ENCODE measurements at regions not wholly inside any gene's neighbourhood (a gene's known extent, or its start where the extent isn't known, plus 50 kb on each side); places are given as distances from the start of the nearest gene placed in this dataset.

DNA sequence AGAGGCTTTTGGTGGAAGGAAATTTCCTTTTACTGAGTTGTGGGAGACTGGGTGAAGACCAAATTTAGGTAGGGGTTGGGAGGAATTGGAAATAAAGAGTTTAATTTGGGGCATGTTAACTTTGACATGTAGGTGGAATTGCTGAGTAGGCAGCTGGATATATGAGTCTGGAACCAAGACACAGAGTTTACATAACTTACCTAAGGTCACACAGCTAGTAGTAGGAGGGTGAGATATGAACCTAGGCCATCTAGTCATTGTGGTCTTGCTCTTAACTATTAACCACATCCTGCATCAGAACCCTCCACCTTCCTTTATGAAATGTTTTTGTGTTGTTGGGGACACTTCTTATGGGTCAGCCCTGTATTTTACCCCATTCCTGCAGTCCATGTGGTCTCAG lies 113.1 kb downstream of the ICOS start:
- Mint-ChIP-seq H3K36me3 (no peaks in the 10 kb centered on the region), H3K4me3 (peak overlapping the region; percentile 59), H3K9me3 (no peaks in the 10 kb centered on the region), H3K27me3 (ENCODE audit: low read depth in 2 of 2) (no peaks in the 10 kb centered on the region), H3K27ac (peak overlapping the region in 1 of 2 donors; percentile 15), H3K4me1 (peaks cover 19% of the 10 kb centered on the region in 2 donors)
- no peaks in the 10 kb centered on the region for H3K9me3 ChIP-seq (ENCODE audit: control insufficient read depth, insufficient read depth, low read length)
- no peaks in the 10 kb centered on the region for H3K36me3 ChIP-seq (ENCODE audit: control insufficient read depth, insufficient read depth, low read length)
- DNase-seq = peak in 1 of 2 donors; percentile 9
- TF ChIP-seq, protein P1, sequence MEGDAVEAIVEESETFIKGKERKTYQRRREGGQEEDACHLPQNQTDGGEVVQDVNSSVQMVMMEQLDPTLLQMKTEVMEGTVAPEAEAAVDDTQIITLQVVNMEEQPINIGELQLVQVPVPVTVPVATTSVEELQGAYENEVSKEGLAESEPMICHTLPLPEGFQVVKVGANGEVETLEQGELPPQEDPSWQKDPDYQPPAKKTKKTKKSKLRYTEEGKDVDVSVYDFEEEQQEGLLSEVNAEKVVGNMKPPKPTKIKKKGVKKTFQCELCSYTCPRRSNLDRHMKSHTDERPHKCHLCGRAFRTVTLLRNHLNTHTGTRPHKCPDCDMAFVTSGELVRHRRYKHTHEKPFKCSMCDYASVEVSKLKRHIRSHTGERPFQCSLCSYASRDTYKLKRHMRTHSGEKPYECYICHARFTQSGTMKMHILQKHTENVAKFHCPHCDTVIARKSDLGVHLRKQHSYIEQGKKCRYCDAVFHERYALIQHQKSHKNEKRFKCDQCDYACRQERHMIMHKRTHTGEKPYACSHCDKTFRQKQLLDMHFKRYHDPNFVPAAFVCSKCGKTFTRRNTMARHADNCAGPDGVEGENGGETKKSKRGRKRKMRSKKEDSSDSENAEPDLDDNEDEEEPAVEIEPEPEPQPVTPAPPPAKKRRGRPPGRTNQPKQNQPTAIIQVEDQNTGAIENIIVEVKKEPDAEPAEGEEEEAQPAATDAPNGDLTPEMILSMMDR (IDR thresholded peaks at IDR 0.05) = no peak
- peaks cover 5% of the 10 kb centered on the region for H3K4me1 ChIP-seq (ENCODE audit: control insufficient read depth, insufficient read depth, low read length)
- no peak overlapping the region for H3K4me3 ChIP-seq (ENCODE audit: low read length)
- no peak overlapping the region for H3K27ac ChIP-seq (ENCODE audit: low read length)
- ATAC-seq = peak; percentile 52 to 80 (median 77)
- H3K27me3 ChIP-seq (ENCODE audit: control insufficient read depth, insufficient read depth, low read length) = no peaks in the 10 kb centered on the region
- intact Hi-C loops (cut with micrococcal nuclease) = no loop called here

DNA sequence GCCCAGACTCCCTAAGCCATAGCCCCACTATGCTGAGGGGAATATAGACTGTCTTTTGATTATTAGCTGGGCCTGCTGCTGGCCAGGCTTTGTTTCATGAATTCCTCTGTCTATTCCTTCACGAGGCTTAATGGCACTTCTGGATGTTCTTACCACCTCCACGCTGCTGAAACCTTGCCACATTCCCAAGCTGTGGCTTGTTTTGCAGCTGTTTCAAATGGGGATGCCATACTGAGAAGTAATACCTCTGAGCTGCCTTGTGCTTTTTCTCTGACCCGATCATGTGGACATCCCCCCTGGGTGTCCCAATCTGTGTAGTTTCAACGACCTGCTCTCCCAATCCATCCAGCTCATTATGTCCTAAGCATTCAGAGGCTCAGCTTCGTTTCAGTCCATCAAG lies 114.1 kb downstream of the ICOS start:
- no peaks in the 10 kb centered on the region for H3K27me3 ChIP-seq (ENCODE audit: control insufficient read depth, insufficient read depth, low read length)
- Mint-ChIP-seq H3K27me3 (ENCODE audit: low read depth in 2 of 2) (no peaks in the 10 kb centered on the region), H3K27ac (no peak overlapping the region), H3K9me3 (no peaks in the 10 kb centered on the region), H3K4me1 (peaks cover 19% of the 10 kb centered on the region in 2 donors), H3K4me3 (no peak overlapping the region), H3K36me3 (no peaks in the 10 kb centered on the region)
- H3K27ac ChIP-seq (ENCODE audit: low read length) = no peak overlapping the region
- H3K4me3 ChIP-seq (ENCODE audit: low read length) = no peak overlapping the region
- no peaks in the 10 kb centered on the region for H3K36me3 ChIP-seq (ENCODE audit: control insufficient read depth, insufficient read depth, low read length)
- no peaks in the 10 kb centered on the region for H3K9me3 ChIP-seq (ENCODE audit: control insufficient read depth, insufficient read depth, low read length)
- DNase-seq (no peak), ATAC-seq (no peak)
- 82% methylated on average over 4 of the region's 5 CpGs for WGBS (ENCODE audit: insufficient coverage)
- TF ChIP-seq, protein P1 (IDR thresholded peaks at IDR 0.05) = no peak
- H3K4me1 ChIP-seq (ENCODE audit: control insufficient read depth, insufficient read depth, low read length) = peaks cover 5% of the 10 kb centered on the region
- intact Hi-C loops (cut with micrococcal nuclease) = no loop called here

GRCh38 chr2:204051476-204051875 lies 114.9 kb downstream of the ICOS start:
- no peaks in the 10 kb centered on the region for H3K36me3 ChIP-seq (ENCODE audit: control insufficient read depth, insufficient read depth, low read length)
- H3K27ac ChIP-seq (ENCODE audit: low read length) = no peak overlapping the region
- H3K9me3 ChIP-seq (ENCODE audit: control insufficient read depth, insufficient read depth, low read length) = no peaks in the 10 kb centered on the region
- TF ChIP-seq, protein P1 (IDR thresholded peaks at IDR 0.05) = no peak
- no peak overlapping the region for H3K27ac Mint-ChIP-seq
- H3K4me3 Mint-ChIP-seq = no peak overlapping the region
- peaks cover 19% of the 10 kb centered on the region in 2 donors for H3K4me1 Mint-ChIP-seq
- DNase-seq = peak in 1 of 2 donors; percentile 57
- no peaks in the 10 kb centered on the region for H3K9me3 Mint-ChIP-seq
- no peaks in the 10 kb centered on the region for H3K27me3 ChIP-seq (ENCODE audit: control insufficient read depth, insufficient read depth, low read length)
- H3K36me3 Mint-ChIP-seq = no peaks in the 10 kb centered on the region
- no peak overlapping the region for H3K4me3 ChIP-seq (ENCODE audit: low read length)
- no peaks in the 10 kb centered on the region for H3K27me3 Mint-ChIP-seq (ENCODE audit: low read depth in 2 of 2)
- WGBS (ENCODE audit: insufficient coverage) = 94% methylated on average over 4 of the region's 4 CpGs
- H3K4me1 ChIP-seq (ENCODE audit: control insufficient read depth, insufficient read depth, low read length) = peaks cover 5% of the 10 kb centered on the region
- intact Hi-C loops (cut with micrococcal nuclease) = no loop called here
- no peak for ATAC-seq

DNA sequence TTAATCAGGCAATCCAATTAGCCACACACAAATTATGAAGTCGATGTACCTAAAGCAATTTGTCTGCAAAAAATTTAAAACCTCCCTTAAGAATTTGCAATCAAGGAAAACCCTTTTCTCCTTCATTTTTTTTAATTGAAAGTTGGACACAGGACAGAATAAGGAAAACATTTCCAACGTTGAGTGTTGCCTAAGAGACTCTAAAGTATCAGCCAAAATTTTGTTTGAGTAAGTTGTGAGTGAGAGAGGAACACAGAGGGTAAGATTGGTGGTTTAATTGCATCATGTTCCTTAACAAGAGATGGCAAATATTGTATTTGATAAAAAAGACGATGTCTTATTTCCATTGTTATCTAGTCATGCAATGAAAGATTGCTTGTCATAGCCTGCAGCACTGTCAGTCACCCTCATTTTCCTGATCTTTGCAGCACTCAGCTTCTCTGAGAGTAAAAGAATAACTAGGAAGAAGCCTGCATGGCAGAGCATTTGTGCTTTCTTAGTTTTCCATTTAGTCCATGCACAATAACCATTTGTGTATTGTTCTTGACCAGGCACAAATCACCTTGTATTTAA lies 115.5 kb downstream of the ICOS start:
- intact Hi-C loops (cut with micrococcal nuclease) = no loop called here
- Mint-ChIP-seq H3K36me3 (no peaks in the 10 kb centered on the region), H3K27me3 (ENCODE audit: low read depth in 2 of 2) (no peaks in the 10 kb centered on the region), H3K27ac (no peak overlapping the region), H3K4me3 (no peak overlapping the region), H3K4me1 (peaks cover 19% of the 10 kb centered on the region in 2 donors), H3K9me3 (no peaks in the 10 kb centered on the region)
- H3K4me3 ChIP-seq (ENCODE audit: low read length) = no peak overlapping the region
- TF ChIP-seq, protein P1 (IDR thresholded peaks at IDR 0.05) = no peak
- no peak overlapping the region for H3K27ac ChIP-seq (ENCODE audit: low read length)
- no peaks in the 10 kb centered on the region for H3K27me3 ChIP-seq (ENCODE audit: control insufficient read depth, insufficient read depth, low read length)
- peaks cover 5% of the 10 kb centered on the region for H3K4me1 ChIP-seq (ENCODE audit: control insufficient read depth, insufficient read depth, low read length)
- 80% methylated on average over 3 of the region's 3 CpGs for WGBS (ENCODE audit: insufficient coverage)
- H3K36me3 ChIP-seq (ENCODE audit: control insufficient read depth, insufficient read depth, low read length) = no peaks in the 10 kb centered on the region
- no peak for DNase-seq
- no peaks in the 10 kb centered on the region for H3K9me3 ChIP-seq (ENCODE audit: control insufficient read depth, insufficient read depth, low read length)
- no peak for ATAC-seq
